H1 (cell line): ENCODE measurements at regions not wholly inside any gene's neighbourhood (a gene's known extent, or its start where the extent isn't known, plus 50 kb on each side); places are given as distances from the start of the nearest gene placed in this dataset.

Experiments used
- ATF3 ChIP-seq: IDR thresholded peaks from 2 replicates; pipeline ENCODE4 v1.6.1; 2011; ENCODE audit warnings: low read depth, mild to moderate bottlenecking, low read length; ENCODE audit not compliant: insufficient read depth
- BCL11A ChIP-seq, 2 experiments: IDR thresholded peaks; one replicate each; pipeline ENCODE4 v1.6.1; 2011; ENCODE audit warnings: low read depth in 2 of 2, low read length in 2 of 2, mild to moderate bottlenecking in 2 of 2
- CHD2 ChIP-seq: IDR thresholded peaks from 2 replicates; pipeline ENCODE4 v1.6.1; 2012; ENCODE audit warnings: low read length, improper control_type of control experiment
- CTCF ChIP-seq, 3 experiments: IDR thresholded peaks; 1 replicate in 2 of 3; 2 replicates in 1 of 3; pipeline versions ENCODE4 v1.5.1 to v1.6.1; 2011; ENCODE audit warnings: low read length in 3 of 3, mild to moderate bottlenecking in 3 of 3, inconsistent platforms in 2 of 3, low read depth in 1 of 3, moderate library complexity in 1 of 3; ENCODE audit not compliant: insufficient read depth in 1 of 3; ENCODE audit errors: control extremely low read depth in 1 of 3
- EP300 ChIP-seq, 2 experiments: IDR thresholded peaks; 1 replicate in 1 of 2; 2 replicates in 1 of 2; pipeline ENCODE4 v1.6.1; 2011 to 2012; ENCODE audit warnings: low read depth in 2 of 2, low read length in 2 of 2, mild to moderate bottlenecking in 2 of 2, borderline replicate concordance in 1 of 2, inconsistent platforms in 1 of 2, moderate library complexity in 1 of 2
- HDAC6 ChIP-seq: IDR thresholded peaks from one replicate; pipeline ENCODE4 v1.7.1; 2012; ENCODE audit warnings: low read depth, mild to moderate bottlenecking, inconsistent platforms, low read length, moderate library complexity
- KDM5A ChIP-seq: fragments of 200-600 bp; IDR thresholded peaks from 2 replicates; pipeline ENCODE4 v1.7.1; 2012; ENCODE audit warnings: mild to moderate bottlenecking, low read length, inconsistent platforms, mixed read lengths
- MAX ChIP-seq: IDR thresholded peaks from 2 replicates; pipeline ENCODE4 v1.6.1; 2012; ENCODE audit warnings: inconsistent platforms
- POLR2A ChIP-seq, 2 experiments: IDR thresholded peaks; 1 replicate in 1 of 2; 2 replicates in 1 of 2; pipeline ENCODE4 v1.6.1; 2011; ENCODE audit warnings: low read depth in 2 of 2, low read length in 2 of 2, mild to moderate bottlenecking in 2 of 2; ENCODE audit errors: control extremely low read depth in 1 of 2
- POLR2AphosphoS5 ChIP-seq: IDR thresholded peaks from 2 replicates; pipeline ENCODE4 v1.6.1; 2011; ENCODE audit warnings: low read depth, low read length
- RAD21 ChIP-seq, 2 experiments: IDR thresholded peaks in 1 of 2; conservative IDR thresholded peaks in 1 of 2; 2 replicates each; pipeline ENCODE4 v1.6.1; 2011; ENCODE audit warnings: low read depth in 2 of 2, low read length in 2 of 2, improper control_type of control experiment in 1 of 2, inconsistent platforms in 1 of 2, mild to moderate bottlenecking in 1 of 2, moderate library complexity in 1 of 2
- SP2 ChIP-seq: IDR thresholded peaks from 2 replicates; pipeline ENCODE4 v1.6.1; 2012; ENCODE audit warnings: mild to moderate bottlenecking, low read length, inconsistent platforms
- TAF1 ChIP-seq: IDR thresholded peaks from 2 replicates; pipeline ENCODE4 v1.6.1; 2011; ENCODE audit warnings: mild to moderate bottlenecking, low read depth, low read length
- ZNF274 ChIP-seq: IDR thresholded peaks from 2 replicates; pipeline ENCODE4 v1.7.0; 2012; ENCODE audit warnings: low read length, borderline replicate concordance; ENCODE audit errors: extremely low read depth

- TF ChIP-seq BCL11A (IDR thresholded peaks at IDR 0.05; ENCODE audit: low read depth in 2 of 2, low read length in 2 of 2): no peak
- no peak for TF ChIP-seq SP2
- TF ChIP-seq EP300 (IDR thresholded peaks at IDR 0.05; ENCODE audit: borderline replicate concordance in 1 of 2, low read depth in 2 of 2, low read length in 2 of 2): no peak
- no peak for TF ChIP-seq RAD21 (IDR thresholded peaks at IDR 0.05 in 1 of 2, conservative IDR thresholded peaks at IDR 0.05 in 1 of 2; ENCODE audit: low read depth in 2 of 2, low read length in 2 of 2)
- TF ChIP-seq ZNF274: no peak
- no peak for TF ChIP-seq CTCF (IDR thresholded peaks at IDR 0.05; ENCODE audit: control extremely low read depth in 1 of 3, insufficient read depth in 1 of 3, low read depth in 1 of 3, low read length in 3 of 3)
- TF ChIP-seq CHD2: no peak
- TF ChIP-seq POLR2AphosphoS5: no peak
- no peak for TF ChIP-seq POLR2A (IDR thresholded peaks at IDR 0.05; ENCODE audit: control extremely low read depth in 1 of 2, low read depth in 2 of 2, low read length in 2 of 2)
- TF ChIP-seq ATF3: no peak
- no peak for TF ChIP-seq TAF1
- no peak for TF ChIP-seq MAX
- no peak for TF ChIP-seq HDAC6
- TF ChIP-seq KDM5A: no peak
Measured at GRCh38 chr5:167320019-167320418, 971.4 kb upstream of the WWC1 start.
